Right kidney (tissue), 1 donor: ENCODE measurements at regions not wholly inside any gene's neighbourhood (a gene's known extent, or its start where the extent isn't known, plus 50 kb on each side); places are given as distances from the start of the nearest gene placed in this dataset.

Experiments
- DNase-seq: peaks from one replicate; pipeline ENCODE4 v3.0.0-alpha.2; 2016

DNA sequence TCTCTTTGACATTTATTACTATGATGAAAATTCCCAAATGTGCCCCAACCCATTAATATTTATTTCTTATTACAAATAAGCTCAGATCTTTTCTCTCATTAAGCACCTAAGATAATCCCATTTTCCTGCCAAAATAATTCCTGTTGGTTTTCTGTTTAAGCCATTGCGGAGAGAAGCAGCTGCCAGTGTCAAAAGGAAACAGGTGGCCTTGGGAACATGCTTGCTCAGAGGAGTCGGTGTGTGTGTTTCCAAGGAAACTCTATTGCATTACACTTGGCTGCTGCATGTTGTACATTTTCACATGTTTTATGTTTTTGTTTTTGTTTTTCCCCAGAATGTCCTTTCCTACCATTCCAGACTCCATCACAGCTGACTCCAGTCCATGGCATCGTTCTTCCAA is 56.4 kb downstream of the CD24 start:
- no peak for DNase-seq

DNA sequence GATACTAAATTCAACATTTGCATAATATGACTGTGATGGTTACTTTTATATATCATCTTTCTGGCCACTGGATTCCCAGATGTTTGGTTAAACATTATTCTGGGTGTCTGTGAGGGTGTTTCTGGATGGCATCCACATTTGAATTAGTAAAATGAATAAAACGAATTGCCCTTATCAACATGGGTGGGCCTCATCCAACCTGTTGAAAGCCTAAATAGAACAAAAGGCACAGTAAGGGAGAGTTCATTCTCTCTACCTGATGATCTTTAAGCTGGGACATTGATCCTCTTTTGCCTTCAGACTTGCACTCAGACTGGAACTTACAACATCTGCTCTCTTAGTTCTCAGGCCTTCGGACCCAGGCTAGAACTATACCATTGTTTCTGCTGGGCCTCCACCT is 57.6 kb downstream of the CD24 start:
- no peak for DNase-seq

DNA sequence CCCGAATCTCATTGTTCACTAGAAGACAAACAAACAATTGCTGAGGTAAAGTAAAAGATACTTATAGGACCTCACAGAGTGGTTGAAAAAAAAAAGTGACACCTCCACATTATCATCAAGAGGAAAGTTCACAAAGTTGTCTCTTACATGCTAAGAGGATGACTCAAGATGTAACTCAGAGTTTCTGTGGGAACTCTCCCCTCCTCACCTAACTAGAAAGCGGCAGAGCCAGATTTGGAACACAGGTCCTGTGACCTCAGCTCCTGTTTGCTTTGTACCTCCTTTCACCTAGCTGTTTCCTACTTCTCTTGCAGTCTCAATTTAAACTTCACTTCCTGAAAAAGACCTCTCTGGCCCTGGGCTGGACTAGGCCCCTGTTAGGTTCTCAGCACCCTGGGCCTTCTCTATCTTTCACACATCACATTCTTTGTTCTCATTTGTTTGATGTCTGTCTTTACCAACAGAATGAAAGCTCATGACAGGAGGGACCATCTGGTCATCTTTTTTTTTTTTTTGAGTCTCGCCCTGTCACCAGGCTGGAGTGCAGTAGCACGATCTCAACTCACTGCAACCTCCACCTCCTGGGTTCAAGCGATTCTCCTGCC is 60.8 kb downstream of the CD24 start:
- DNase-seq, result no peak

DNA sequence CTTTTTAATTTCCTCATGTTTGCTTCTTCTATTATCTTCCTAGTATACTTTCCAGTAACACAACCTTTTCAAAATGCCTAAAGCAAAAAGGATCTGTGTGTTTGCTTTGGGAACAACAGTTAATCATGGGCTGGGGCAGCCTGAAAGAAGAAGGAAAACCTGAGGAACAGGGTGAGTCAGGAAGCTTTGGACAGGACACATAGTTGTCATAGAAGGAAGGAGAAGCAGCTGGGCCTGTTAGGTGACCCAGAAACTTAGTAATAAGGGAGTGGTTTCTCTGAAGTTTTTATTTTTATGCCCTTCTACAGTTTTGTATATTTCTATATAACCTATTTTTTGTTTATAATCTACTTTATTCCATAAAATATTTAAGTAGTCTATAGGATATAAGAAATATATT is 61.4 kb downstream of the CD24 start:
- DNase-seq, result no peak

DNA sequence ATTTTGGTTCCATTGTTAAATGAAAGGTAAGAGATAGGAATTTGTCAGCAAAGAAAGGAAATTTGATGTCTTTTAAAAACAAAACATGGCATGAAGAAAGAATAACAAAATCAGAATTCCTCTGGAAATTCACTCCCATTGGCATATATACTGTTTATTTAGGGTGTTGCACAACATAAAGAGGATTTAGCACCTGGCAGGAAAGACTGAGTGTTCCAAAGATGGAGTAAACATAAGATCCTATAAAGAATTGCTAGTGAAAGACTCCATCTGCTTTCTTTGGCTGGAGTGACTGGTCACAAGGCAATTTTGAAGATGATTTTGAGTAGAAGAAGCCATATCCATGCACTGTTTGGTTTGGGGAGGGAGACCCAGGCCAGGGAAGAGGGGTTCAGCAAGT is 62.4 kb downstream of the CD24 start:
- no peak for DNase-seq

DNA sequence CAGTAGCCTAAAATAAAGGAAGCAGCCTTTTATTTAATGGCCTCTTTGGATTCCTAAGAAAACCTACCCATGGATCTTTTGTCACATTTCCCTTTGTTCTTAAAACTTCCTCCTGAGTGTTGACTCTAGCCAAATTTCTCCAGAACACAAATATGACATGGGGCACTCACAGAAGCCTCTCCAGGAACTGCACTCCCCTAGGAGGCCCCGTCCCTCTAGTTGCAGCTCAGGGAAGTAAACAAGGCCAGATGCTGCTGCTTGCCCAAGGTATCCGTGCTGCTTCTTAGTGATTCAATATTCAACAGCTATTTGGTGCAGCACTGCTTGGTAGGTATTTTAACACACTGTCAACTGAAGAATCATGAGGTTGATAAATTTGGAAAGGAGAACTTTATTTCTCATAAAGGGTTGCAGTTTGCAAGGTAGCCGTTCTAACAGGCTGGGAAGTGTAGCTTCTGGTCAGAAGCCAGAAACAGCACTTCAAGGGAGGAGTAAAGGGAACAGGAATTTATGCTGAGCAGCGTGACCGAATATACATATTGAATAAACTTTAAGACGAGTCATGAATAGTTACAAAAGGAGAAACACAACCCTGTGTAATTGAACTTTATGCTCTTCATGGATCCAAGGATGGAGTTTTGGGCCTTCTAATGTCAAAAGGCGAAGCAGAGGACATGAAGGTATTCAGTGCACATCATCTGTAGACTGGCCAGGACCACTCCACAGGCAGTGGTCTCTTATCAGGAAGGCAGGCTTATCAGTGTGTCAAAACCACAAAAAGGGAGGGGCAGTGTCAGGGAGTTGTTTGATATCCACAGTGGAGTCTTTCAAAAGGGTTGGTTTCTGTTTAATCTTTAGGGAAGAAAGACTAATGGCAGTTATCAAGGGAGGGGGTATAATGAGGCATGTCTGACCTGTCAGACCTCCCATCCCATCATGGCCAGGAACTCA is 63.3 kb downstream of the CD24 start:
- DNase-seq, result no peak

DNA sequence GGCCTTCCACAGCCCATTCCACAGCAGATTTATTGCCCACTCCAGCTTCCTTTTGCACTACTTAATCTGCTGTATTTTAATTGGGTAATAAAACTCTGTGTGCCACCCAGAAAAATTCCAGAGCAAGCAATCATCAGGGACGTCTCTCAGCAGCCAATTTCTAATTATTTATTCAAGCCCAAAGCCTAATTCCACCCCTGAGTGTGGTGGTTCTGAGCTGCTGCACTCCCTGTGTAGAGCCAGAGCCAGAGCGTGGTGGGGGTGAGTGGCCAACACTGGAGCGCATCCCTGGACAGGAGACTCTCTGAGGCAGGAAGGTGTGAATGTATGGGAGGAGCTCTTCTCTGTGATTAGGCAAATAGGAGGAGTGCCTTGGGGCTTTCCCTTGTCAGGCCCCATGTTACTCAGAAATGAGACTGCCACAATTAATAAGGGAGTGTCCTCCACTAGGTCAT is 66.1 kb downstream of the CD24 start:
- peak; percentile 39 for DNase-seq

DNA sequence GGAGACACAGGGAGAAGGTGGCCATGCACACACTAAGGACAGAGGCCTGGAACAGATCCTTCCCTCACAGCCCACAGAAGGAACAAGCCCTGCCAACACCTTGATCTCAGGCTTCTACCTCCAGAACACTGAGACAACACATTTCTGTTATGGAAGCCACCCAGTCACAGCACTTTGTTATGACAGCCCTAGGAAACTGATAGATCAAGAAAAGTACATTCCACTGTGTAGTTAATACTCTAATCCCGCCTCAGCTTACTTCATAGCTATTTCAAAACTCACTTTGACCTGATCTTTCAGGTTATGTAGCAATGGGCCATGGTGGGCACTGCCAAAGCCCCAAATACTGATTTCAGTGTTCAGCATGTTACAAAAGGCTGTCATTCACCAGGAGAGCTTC is 66.8 kb downstream of the CD24 start:
- no peak for DNase-seq

DNA sequence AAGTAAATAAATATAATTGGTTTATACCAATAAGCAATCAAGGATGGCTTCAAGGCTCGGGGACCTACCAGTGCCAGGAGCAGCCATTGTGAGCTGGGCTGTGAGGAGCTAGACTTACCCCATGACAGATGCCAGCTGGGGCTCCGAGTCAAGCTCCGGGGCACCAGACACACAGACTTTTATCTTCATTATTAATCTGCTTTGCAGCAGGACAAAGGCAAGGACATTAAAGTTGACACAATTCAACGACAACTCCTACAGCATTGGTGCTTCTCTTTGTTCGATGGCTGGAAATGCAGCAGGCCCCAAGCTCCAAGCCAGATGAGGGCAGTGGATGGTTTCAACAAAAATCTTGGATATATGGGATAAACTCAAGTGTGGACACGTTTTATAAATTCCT is 68.3 kb downstream of the CD24 start:
- DNase-seq, result no peak

DNA sequence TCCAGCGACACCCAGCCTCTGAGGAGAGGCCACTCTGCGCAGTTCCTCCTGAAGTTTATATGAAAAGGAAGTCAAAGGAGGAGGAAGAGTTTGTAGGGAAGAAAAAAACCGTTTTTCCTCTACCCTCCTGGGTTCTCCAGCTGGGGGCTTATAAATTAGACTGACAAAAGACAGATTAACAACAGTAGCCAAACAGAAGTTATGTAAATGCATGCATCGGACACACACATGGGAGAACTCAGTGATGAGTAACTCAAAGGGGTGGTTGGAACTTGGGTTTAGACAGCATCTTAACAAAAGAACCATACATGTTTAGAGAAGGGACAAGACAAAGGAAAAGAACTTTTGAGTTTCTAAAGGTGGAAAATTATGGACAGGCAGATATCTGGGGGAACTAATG is 71.2 kb downstream of the CD24 start:
- no peak for DNase-seq

DNA sequence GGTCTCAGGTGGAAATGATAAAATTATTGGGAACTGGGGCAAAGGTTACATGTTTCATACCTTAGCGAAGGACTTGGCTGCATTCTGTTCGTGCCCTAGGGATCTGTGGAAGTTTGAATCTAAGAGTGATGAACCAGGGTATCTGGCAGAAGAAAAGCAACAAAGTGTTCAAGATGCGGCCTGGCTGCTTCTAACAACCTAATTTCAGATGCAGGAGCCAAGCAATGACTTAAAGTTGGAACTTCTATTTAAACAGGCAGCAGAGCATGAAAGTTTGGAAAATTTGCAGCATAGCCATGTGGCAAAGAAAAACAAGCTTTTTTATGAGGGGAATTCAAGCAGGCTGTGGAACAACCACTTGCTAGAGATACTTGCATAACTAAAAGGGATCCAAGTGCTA is 73.5 kb downstream of the CD24 start:
- no peak for DNase-seq

DNA sequence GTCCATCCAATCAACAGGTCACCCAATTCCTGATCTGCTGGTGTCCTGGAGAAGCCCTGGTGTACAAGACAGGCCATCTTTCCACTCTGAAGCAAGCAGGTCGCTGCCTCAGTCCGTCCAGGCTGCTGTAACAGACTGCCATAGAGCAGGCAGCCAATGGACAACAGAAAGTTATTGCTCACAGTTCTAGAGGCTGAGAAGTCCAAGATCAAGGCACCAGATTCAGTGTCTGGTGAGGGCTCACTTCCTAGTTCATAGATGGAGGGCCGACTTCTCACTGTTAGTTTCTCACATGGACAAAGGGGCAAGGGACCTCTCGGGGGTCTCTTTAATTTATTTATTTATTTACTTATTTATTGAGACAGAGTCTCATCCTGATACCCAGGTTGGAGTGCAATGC is 74.8 kb downstream of the CD24 start:
- DNase-seq, result no peak

DNA sequence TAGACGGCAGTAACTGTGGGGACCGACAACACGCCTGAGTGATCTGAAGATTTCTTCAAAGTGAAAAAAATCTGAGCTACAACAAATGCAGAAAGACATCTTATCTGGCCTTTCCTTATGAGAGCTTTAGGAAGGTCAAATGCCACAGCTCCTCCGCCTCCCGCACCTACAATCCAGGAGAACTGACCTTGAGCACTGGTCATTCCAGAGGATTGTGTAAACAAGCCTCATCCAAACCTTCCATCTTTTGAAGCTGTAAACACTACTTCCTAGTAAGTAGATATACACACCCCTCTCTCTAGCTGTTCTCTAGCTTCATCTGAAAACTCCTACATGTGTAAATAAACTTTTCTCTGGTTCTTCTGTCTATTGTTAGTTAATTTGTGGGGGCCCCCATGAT is 76.9 kb downstream of the CD24 start:
- no peak for DNase-seq

DNA sequence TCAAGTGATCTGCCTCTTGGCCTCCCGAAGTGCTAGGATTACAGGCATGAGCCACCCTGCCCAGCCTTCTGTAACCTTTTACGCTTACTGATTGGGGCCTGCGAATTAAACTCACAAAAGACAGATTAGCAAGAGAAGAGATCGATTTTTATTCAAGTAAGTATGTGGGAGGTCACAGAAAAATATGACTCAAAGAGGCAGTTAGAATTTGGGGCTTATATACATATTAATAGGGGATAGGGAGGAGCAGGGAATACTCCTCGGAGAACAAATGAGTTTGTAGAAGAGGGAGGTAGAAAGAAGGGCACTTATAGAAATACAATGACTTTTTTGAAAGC is 78.9 kb downstream of the CD24 start:
- no peak for DNase-seq

DNA sequence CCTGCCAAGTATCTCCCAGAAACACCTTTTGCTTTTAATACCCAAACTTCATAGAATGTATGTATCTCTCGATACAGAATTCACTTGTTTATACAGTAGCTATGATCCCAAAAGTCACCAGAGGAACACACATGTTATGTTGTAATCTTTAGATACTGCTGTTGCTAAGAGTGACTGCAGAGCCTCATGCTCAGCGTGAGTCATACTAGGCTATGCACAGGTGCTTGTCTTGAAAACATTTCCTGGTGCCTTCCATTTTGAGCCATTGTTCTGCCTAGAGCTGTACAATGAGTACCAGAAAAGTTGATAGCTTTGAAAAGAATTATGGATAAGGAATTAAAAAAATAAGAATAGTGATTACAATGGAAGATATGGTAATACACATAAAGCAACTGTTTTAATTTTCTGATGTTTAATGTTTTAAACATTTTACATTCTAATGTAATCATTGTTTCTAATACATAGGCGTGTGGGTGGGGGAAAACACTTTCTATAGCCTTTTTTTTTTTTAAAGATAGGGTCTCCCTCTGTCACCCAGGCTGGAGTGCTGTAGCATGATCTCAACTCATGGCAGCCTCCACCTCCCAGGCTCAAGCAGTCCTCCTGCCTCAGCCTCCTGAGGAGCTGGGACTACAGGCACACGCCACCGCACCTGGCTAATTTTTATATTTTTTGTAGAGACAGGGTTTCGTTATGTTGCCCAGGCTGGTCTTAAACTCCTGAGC is 79.4 kb downstream of the CD24 start:
- no peak for DNase-seq

DNA sequence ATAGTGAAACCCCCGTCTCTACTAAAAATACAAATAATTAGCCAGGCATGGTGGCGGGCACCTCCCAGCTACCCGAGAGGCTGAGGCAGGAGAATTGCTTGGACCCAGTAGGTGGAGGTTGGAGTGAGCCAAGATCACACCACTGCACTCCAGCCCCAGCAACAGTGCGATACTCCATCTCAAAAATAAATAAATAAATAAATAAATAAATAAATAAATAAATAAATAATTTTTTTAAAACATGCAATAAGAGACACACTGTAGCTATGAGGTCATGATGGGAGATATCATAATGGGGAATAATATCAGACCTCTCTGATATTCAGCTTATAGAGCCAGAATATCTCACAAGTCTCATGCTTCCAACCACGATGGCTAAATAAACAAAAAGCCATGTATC is 82.3 kb downstream of the CD24 start:
- DNase-seq, result no peak

DNA sequence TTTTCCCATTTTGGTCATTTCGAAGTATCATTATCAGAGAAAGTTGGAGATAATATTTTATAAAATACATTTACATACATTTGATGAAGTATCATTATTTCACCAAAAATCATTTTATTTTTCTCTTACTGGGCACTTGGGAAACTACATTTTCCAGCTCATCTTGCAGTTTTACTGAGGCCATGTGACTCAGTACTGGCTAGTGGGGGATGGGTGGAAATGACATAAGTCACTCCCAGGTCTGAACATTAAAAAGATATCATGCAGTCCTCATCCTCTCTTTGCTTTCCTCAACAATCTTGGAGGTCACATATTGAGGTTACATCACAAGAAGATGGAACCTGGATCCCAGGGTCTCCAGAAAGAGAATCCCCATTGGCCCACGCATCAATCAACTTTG is 84.1 kb downstream of the CD24 start:
- DNase-seq, result no peak

DNA sequence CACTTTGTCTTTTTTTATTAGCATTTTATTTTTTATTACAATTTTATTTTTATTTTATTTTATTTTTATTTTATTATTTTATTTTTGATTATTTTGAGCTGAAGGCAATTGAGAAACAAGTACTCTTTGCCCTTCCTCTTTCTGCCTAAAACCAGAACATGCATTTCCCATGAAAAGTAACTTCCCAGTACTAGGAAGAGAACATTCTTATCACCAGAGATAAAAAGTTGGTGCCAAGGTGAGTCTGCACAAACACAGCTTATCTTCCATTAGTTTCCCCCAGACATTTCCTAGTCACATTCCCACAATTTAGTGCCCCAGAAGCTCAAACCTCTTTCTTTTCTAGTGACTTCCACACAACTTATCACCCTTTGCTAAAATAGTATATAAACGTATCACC is 84.8 kb downstream of the CD24 start:
- DNase-seq, result no peak

DNA sequence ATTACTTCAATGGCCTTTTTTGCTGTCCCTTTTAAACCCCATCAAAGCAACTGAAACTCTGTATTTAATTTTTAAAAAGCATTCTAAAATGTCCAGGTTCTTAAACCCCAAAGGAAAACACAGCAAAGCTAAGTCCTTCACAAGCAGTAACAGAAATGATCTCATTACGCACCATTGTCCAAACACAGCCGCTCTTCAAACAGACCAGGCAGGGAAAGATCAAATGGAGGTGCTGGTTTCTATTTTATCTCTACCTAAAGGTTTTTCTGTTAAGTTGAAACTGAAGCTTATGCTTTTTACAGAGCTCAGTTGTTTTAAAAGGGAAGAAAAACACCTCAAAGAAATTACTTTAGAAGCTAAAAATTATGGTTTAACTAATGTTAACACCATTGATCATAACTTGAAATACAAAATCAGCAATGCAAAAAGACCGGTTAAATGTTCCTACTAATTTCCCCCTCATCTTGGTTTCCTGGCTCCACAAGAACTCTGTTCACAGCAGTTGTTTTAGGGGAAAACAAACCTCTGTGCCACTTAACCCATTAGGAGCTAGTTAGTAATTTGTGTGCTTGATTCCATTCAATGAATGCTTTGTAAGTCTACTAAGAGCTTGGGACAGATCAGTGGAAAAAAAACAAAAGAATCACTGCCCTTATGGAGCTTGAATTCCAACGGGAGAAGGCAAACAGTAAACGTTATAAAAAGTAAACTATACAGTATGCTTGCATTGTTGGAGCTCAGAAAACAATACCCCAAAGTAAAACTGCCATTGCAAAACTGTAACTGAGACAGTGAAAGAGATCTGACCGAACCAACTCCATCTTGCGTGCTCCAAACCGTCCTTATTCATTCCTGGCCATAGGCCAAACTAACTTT is 87.4 kb downstream of the CD24 start:
- DNase-seq, result no peak

DNA sequence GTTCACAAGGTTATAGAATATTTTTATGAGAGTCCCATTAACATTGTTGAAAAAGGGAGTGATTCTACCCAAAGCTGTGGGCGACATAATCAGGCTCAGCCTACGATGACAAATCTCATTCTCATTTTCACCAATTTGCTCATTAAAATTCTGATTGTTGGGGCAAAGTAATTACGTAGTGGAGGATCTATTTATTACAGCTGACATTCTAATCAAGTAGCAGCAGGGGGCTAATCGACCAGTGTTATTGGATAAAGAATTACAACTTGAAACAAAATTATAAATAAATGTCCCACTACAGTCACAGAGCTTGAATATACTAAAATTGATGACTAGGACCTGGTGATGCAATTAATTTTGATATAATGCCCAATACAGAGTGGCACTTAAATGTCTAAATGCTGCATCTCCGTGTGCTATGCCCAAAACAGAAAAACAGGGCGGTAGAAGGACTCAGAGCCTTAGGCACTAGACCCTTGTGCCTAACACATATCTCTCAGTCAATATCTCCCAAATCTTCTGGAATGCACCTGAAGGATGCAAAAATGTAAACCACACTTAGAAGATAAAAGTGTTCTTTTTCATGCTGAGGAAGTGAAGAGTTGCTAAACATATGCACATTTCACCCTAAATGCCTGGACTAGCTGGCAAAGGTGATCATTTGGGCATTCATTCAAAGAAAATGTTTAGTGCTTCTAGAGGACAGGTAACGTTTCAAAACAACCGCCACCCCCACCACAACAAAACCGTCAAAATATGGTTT is 88.3 kb downstream of the CD24 start:
- DNase-seq, result no peak

DNA sequence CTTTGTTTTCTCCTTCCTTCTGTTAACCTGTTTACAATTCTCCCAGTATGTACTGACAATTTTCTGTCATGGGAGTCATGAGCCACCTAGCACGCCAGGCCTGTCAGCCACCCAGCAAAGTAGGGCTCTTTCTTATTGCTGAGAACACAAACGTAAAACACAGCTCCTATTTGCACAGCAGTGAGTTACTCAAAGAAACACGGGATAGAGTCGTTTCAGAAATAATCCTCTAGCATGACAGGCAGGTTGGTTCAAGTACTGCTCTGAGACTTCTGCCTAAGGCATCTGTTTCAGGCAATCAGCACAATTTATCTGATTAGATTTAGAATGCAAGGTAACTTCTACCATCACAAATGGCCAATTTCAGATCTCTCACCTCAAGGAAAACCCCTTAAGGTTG is 88.8 kb downstream of the CD24 start:
- no peak for DNase-seq

DNA sequence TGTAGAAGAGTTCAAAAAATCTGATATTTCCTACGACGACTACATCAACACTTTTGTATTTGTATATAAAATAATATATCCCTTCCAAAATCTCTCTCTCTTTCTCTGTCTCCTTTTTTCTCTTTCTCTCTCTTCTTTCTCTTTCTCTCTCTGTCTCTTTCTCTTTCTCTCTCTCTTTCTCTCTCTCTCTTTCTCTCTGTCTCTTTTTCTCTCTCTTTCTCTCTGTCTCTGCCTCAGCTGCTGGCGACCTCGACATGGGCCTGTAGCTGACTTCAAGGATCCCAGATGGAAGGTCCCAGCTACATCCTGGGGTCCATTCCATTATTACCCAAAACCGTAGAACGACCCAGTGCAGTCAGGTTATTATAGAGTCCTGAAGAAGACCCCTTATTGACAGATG is 90.0 kb downstream of the CD24 start:
- no peak for DNase-seq
